Mucosa of descending colon (tissue), 3 donors: ENCODE measurements at regions not wholly inside any gene's neighbourhood (a gene's known extent, or its start where the extent isn't known, plus 50 kb on each side); places are given as distances from the start of the nearest gene placed in this dataset.

Experiments
- ATAC-seq: fragments of 200-7000 bp; cut with Tn5 transposase; one replicate; pipeline ENCODE4 v1.9.1; 2020; ENCODE audit warnings: mild to moderate bottlenecking, moderate library complexity
- DNase-seq, 3 donors: peaks; one replicate each; pipeline ENCODE4 v3.0.0-alpha.2; 2020
- H3K36me3 ChIP-seq: fragments of 200-600 bp; one replicate; pipeline ENCODE4 v1.8.0; 2021; ENCODE audit warnings: low read depth, mild to moderate bottlenecking
- H3K4me1 ChIP-seq: fragments of 200-600 bp; one replicate; pipeline ENCODE4 v1.8.0; 2021; ENCODE audit warnings: low read depth, mild to moderate bottlenecking
- H3K4me3 ChIP-seq: fragments of 200-600 bp; one replicate; pipeline ENCODE4 v1.8.0; 2021; ENCODE audit warnings: mild to moderate bottlenecking
- H3K9me3 ChIP-seq: fragments of 200-600 bp; one replicate; pipeline ENCODE4 v1.8.0; 2021; ENCODE audit warnings: mild to moderate bottlenecking
- intact Hi-C, 2 donors: fragments of 100-400 bp; cut with DNase I in 1 of 2; cut with micrococcal nuclease in 1 of 2; formaldehyde crosslinking; loops; one replicate each; pipeline versions ENCODE4 v1.11.0 to v1.11.1; 2022; cut with DNase I, micrococcal nuclease
- TF ChIP-seq, protein P1 (sequence below): fragments of 200-600 bp; IDR thresholded peaks from one replicate; pipeline ENCODE4 v1.8.0; 2022; ENCODE audit warnings: antibody characterized with exemption, mild to moderate bottlenecking
- donor health status: DM: no; HTN: no; CAD: no; lungs with moderate emphysema.
- donor health status: DM: no; HTN: no; CAD: no.
- donor health status: DM: no; HTN: yes; CAD: no.

DNA sequence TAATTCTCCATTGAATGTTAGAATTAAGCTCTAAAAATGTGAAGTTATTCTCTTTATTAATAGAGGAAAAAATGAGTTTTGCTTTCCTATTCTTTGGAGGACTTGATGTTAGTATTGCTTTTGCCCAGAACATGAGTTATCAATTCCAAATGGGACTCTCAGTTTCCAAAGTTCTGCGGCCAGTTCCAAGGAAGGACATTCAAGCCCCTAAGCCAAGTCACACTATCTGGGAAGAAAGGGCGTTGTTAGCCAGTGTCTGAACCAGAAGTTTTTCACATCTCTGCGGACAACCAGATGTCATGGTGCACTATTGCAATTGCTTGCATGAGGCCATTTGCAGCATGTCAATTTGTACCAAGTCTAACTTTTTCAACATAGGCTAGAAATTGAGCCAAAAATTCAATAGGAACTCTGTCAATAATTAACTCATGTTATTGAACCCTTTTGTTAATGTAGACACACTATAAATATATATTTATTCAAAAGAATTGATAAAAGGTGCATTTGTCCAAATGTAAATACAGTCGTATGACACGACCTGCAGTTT lies 183.3 kb upstream of the PIK3R1 start:
- Histone ChIP-seq H3K9me3 (no peaks in the 10 kb centered on the region), H3K4me3 (no peak overlapping the region), H3K36me3 (no peaks in the 10 kb centered on the region), H3K4me1 (peaks cover 7% of the 10 kb centered on the region)
- DNase-seq (no peak), ATAC-seq (no peak)
- intact Hi-C loops = no loop called here
- TF ChIP-seq, protein P1, sequence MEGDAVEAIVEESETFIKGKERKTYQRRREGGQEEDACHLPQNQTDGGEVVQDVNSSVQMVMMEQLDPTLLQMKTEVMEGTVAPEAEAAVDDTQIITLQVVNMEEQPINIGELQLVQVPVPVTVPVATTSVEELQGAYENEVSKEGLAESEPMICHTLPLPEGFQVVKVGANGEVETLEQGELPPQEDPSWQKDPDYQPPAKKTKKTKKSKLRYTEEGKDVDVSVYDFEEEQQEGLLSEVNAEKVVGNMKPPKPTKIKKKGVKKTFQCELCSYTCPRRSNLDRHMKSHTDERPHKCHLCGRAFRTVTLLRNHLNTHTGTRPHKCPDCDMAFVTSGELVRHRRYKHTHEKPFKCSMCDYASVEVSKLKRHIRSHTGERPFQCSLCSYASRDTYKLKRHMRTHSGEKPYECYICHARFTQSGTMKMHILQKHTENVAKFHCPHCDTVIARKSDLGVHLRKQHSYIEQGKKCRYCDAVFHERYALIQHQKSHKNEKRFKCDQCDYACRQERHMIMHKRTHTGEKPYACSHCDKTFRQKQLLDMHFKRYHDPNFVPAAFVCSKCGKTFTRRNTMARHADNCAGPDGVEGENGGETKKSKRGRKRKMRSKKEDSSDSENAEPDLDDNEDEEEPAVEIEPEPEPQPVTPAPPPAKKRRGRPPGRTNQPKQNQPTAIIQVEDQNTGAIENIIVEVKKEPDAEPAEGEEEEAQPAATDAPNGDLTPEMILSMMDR = no peak

DNA sequence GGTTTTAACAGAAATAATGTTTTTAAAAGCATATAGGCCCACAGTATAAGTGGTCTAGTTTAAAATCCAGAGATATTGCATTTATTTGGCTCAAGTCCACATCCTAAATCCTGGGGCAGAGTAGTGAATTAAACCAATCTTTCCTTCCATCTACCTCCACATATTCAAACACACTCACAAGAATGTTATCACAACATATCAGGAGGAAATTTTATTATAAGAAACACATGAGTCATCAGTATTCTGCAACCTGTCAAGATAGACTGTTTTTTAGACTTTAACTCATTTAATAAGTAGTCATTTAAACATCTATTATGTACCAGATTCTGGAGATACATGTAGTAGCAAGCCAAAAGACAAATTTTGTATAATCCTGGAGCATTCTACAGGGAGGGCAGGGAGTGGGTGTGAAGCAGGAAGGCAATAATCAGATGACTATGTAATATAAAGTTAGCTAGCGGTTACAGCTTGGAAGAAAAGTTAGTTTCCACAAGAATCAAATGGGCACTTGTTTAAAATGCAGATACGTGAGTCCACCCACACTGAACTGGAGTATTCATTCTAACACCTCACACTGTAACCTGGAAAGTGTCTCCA lies 187.3 kb upstream of the PIK3R1 start:
- ATAC-seq (peak; percentile 20), DNase-seq (no peak)
- Histone ChIP-seq H3K36me3 (no peaks in the 10 kb centered on the region), H3K9me3 (no peaks in the 10 kb centered on the region), H3K4me1 (no peaks in the 10 kb centered on the region), H3K4me3 (no peak overlapping the region)
- intact Hi-C loops = no loop called here
- TF ChIP-seq, protein P1 = no peak

DNA sequence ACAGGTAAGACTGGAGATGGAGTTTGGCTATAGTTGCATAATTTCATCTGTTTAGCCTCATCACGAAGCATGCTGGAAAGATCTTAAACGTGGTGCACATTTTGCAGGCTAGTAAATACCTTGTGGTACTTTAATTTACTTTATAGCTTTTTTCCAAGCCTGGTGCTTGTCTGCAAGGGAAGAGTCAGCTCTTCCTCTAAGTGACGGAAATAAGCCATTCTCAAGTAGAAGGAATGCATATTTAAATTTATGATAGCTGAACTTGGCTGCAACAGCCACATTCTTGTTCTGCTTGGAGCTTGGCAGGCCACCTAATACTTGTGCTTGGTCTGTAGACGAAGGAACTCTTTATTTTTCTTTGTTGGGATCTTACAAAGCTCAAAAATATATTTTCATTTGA lies 188.0 kb upstream of the PIK3R1 start:
- ATAC-seq (peak; percentile 66), DNase-seq (peak in 1 of 3 donors; percentile 17)
- Histone ChIP-seq H3K4me3 (no peak overlapping the region), H3K4me1 (no peaks in the 10 kb centered on the region), H3K36me3 (no peaks in the 10 kb centered on the region), H3K9me3 (no peaks in the 10 kb centered on the region)
- intact Hi-C loops = no loop called here
- TF ChIP-seq, protein P1 = no peak

DNA sequence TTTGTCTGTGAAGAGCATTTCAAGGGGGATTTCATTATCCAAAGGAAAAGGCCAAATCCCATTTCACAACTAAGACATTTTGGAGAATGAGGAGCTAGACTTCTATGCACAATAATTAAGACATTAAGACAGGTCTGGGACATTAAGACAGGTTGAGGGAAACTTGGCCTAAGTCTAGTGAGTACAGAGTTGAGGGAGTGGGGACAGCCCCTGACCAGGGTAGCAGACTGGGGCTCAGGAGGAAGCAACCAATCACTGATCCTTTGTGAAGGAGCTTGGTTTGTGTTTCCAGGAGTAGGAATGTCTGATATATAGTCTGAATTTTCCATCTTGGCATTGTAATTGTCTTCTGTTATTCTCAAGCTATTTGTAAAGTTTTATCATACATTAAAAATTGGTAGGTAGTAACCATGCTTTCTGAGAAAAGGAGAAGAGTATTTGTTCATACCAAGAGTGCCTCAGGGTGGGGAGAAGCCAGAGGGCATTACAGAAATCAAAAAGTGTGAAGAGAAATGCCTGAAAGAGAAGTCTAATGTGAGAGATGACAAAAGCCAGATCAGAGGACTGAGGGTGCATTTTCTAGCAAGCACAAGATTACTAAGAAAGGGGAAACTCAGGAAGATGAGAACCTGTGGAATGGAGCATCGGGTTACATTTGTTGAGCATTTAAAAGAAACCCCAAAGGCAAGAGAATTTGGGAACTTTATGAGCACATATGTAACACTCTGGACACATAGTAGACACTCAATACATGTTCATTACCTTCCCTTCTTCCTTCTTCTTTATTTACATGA lies 189.3 kb upstream of the PIK3R1 start:
- no peak for DNase-seq
- intact Hi-C loops = no loop called here
- H3K4me3 ChIP-seq = no peak overlapping the region
- TF ChIP-seq, protein P1 = no peak
- H3K4me1 ChIP-seq = no peaks in the 10 kb centered on the region
- no peak for ATAC-seq
- H3K36me3 ChIP-seq = no peaks in the 10 kb centered on the region
- H3K9me3 ChIP-seq = no peaks in the 10 kb centered on the region

DNA sequence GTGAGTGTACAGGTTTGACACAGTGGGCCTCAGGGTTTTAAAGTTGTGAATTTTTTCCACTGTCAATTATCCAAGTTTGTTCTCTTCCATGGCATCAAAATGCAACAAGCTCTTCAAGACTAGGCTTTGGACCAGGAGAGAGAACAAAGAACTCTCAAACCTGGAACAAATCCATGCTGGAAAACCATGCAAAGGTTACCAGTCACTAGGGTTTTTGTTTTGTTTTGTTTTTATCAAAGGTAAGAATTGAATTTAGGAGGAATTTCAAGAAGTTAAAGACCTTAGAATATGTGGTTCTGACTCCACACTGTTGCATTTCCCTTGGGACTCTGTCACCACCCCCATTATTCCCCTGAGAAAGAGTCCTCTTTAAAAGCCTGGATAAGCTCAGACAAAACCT lies 191.1 kb upstream of the PIK3R1 start:
- no peaks in the 10 kb centered on the region for H3K36me3 ChIP-seq
- intact Hi-C loops = no loop called here
- DNase-seq = no peak
- H3K4me1 ChIP-seq = no peaks in the 10 kb centered on the region
- TF ChIP-seq, protein P1 = no peak
- H3K4me3 ChIP-seq = no peak overlapping the region
- H3K9me3 ChIP-seq = no peaks in the 10 kb centered on the region
- no peak for ATAC-seq
